K562 (cell line): ENCODE measurements at regions not wholly inside any gene's neighbourhood (a gene's known extent, or its start where the extent isn't known, plus 50 kb on each side); places are given as distances from the start of the nearest gene placed in this dataset.

Source experiments
- ATAC-seq: fragments of 200-7000 bp; cut with Tn5 transposase; 3 replicates; pipeline ENCODE4 v1.9.1; 2020; ENCODE audit warnings: moderate library complexity
- BruUV-seq: library from RNA; stranded (reverse); fragments of 400-500 nt; replicated peaks from 2 replicates; lab custom pipeline; 2021; lab: Mats Ljungman, UMichigan
- CTCF ChIA-PET: fragments of 300-600 bp; formaldehyde crosslinking; extraction: SDS; loops from one replicate; lab custom pipeline; 2021; ENCODE audit warnings: low intra/inter-chr PET ratio; lab: Yijun Ruan, JAX
- POLR2A ChIA-PET: fragments of 300-600, 350-650 bp; sonication (Branson Sonifier 250); formaldehyde crosslinking; extraction: SDS; loops from one replicate; lab custom pipeline; 2021; ENCODE audit warnings: antibody characterized with exemption, inconsistent platforms; lab: Yijun Ruan, JAX
- DNase-seq, 4 experiments: peaks; one replicate each; pipeline versions ENCODE4 v3.0.0 to v3.0.0-alpha.2; 2011 to 2018; ENCODE audit warnings: low spot score in 3 of 4, mixed read lengths in 3 of 4; ENCODE audit errors: extremely low read depth in 1 of 4
- FAIRE-seq: peaks from 2 replicates; lab custom pipeline; 2011; peaks lifted over from hg19 to GRCh38; lab: Jason Lieb, UNC
- H2AFZ ChIP-seq: 2 replicates; pipeline ENCODE4 v1.6.0; 2011; ENCODE audit warnings: low read depth, low read length, control low read depth, inconsistent platforms
- H3K27ac ChIP-seq: fragments of 200-600 bp; 3 replicates; pipeline ENCODE4 v1.8.0; 2011; ENCODE audit warnings: low read depth, mild to moderate bottlenecking, control low read depth, inconsistent platforms, low read length, moderate library complexity, mixed read lengths; ENCODE audit errors: extremely low read depth
- H3K27me3 ChIP-seq, 2 experiments: fragments of 300-600 bp in 1 of 2; 2 replicates in 1 of 2; 3 replicates in 1 of 2; pipeline versions ENCODE4 v1.6.0 to v1.8.0; 2011; ENCODE audit warnings: inconsistent platforms in 2 of 2, low read length in 2 of 2, mild to moderate bottlenecking in 1 of 2, mixed read lengths in 1 of 2, moderate library complexity in 1 of 2; ENCODE audit not compliant: control insufficient read depth in 2 of 2, insufficient read depth in 2 of 2
- H3K36me3 ChIP-seq: fragments of 300-600 bp; 3 replicates; pipeline ENCODE4 v1.8.0; 2011; ENCODE audit warnings: mild to moderate bottlenecking, low read length, inconsistent platforms; ENCODE audit not compliant: control insufficient read depth, insufficient read depth
- H3K4me1 ChIP-seq, 2 experiments: fragments of 200-600 bp in 1 of 2; replicated peaks in 1 of 2; 2 replicates in 1 of 2; 3 replicates in 1 of 2; pipeline versions ENCODE4 v1.5.1 to v1.8.0; 2011; ENCODE audit warnings: inconsistent platforms in 2 of 2, low read length in 2 of 2, mild to moderate bottlenecking in 1 of 2, mixed read lengths in 1 of 2, moderate library complexity in 1 of 2; ENCODE audit not compliant: control insufficient read depth in 2 of 2, insufficient read depth in 2 of 2
- H3K4me2 ChIP-seq: 2 replicates; pipeline ENCODE4 v1.6.1; 2011; ENCODE audit warnings: low read length, control low read depth, inconsistent platforms, mixed read lengths; ENCODE audit not compliant: insufficient read depth
- H3K4me3 ChIP-seq: fragments of 200-600 bp; sonication (generic), shearing (Covaris generic); 2 replicates; pipeline ENCODE4 v1.5.1; 2016; ENCODE audit warnings: control low read depth, inconsistent platforms
- H3K79me2 ChIP-seq: fragments of 200-600 bp; 3 replicates; pipeline ENCODE4 v1.8.0; 2011; ENCODE audit warnings: low read length, inconsistent platforms; ENCODE audit not compliant: control insufficient read depth, insufficient read depth
- H3K9ac ChIP-seq, 2 experiments: 2 replicates each; pipeline versions ENCODE4 v1.6.0 to v1.6.1; 2011; ENCODE audit warnings: low read depth in 2 of 2, low read length in 2 of 2, control low read depth in 1 of 2, inconsistent platforms in 1 of 2, mild to moderate bottlenecking in 1 of 2, mixed read lengths in 1 of 2; ENCODE audit not compliant: insufficient read depth in 1 of 2
- H3K9me1 ChIP-seq: one replicate; pipeline ENCODE4 v1.6.0; 2011; ENCODE audit warnings: inconsistent platforms, mild to moderate bottlenecking, low read length, moderate library complexity; ENCODE audit not compliant: control insufficient read depth, insufficient read depth
- H3K9me3 ChIP-seq: replicated peaks from 2 replicates; pipeline ENCODE4 v1.5.1; 2011; ENCODE audit warnings: low read depth, low read length, inconsistent platforms; ENCODE audit not compliant: control insufficient read depth, insufficient read depth
- H4K20me1 ChIP-seq: replicated peaks from 2 replicates; pipeline ENCODE4 v1.6.1; 2011; ENCODE audit warnings: low read length, inconsistent platforms, mixed read lengths; ENCODE audit not compliant: control insufficient read depth, insufficient read depth
- C11orf30 ChIP-seq: fragments of 450-650 bp; IDR thresholded peaks from 2 replicates; pipeline ENCODE4 v1.6.1; 2016; ENCODE audit warnings: low read depth, mild to moderate bottlenecking
- ELF4 ChIP-seq: fragments of 450-650 bp; formaldehyde crosslinking; IDR thresholded peaks from 2 replicates; pipeline ENCODE4 v1.4.0; 2022; ENCODE audit warnings: missing genetic modification characterization
- ETV1 ChIP-seq: fragments of 450-650 bp; conservative IDR thresholded peaks from 2 replicates; pipeline ENCODE4 v1.6.1; 2016; ENCODE audit warnings: missing genetic modification characterization, control low read depth, low read depth, missing compliant biosample characterization
- KHSRP ChIP-seq: fragments of 450-650 bp; IDR thresholded peaks from 2 replicates; pipeline ENCODE4 v1.6.1; 2017
- MYBL2 ChIP-seq, 2 experiments: fragments of 450-650 bp in 1 of 2; sonication (generic) in 1 of 2; formaldehyde crosslinking in 1 of 2; IDR thresholded peaks; 2 replicates each; pipeline versions ENCODE4 v1.6.1 to v1.8.1; 2017 to 2022; ENCODE audit warnings: borderline replicate concordance in 1 of 2, inconsistent platforms in 1 of 2, low read depth in 1 of 2, mild to moderate bottlenecking in 1 of 2, missing genetic modification reagents in 1 of 2, moderate library complexity in 1 of 2
- NBN ChIP-seq: fragments of 450-650 bp; IDR thresholded peaks from 2 replicates; pipeline ENCODE4 v1.6.1; 2016; ENCODE audit warnings: low read depth, mild to moderate bottlenecking
- SAFB2 ChIP-seq: fragments of 200-400 bp; formaldehyde crosslinking; IDR thresholded peaks from 2 replicates; pipeline ENCODE4 v1.6.1; 2018; ENCODE audit warnings: borderline replicate concordance, low read length, low read depth, moderate library complexity; ENCODE audit not compliant: severe bottlenecking
- TCF15 ChIP-seq: fragments of 250-450 bp; sonication (Bioruptor Pico); IDR thresholded peaks from 2 replicates; pipeline ENCODE4 v1.8.0; 2022; ENCODE audit warnings: moderate library complexity, mild to moderate bottlenecking, inconsistent platforms
- ZBTB43 ChIP-seq: sonication (generic); formaldehyde crosslinking; IDR thresholded peaks from 2 replicates; pipeline ENCODE4 v1.8.0; 2023; ENCODE audit warnings: mild to moderate bottlenecking, missing genetic modification reagents
- ZBTB7A ChIP-seq: IDR thresholded peaks from 2 replicates; pipeline ENCODE4 v1.6.1; 2011; ENCODE audit warnings: low read depth, mild to moderate bottlenecking, low read length, moderate library complexity, borderline replicate concordance; ENCODE audit not compliant: control insufficient read depth
- ZNF277 ChIP-seq: fragments of 250-450 bp; sonication (Bioruptor Pico); IDR thresholded peaks from 2 replicates; pipeline ENCODE4 v1.8.0; 2022; ENCODE audit warnings: inconsistent platforms, mild to moderate bottlenecking, moderate library complexity, borderline replicate concordance
- ZNF512 ChIP-seq: IDR thresholded peaks from 2 replicates; pipeline ENCODE4 v1.6.1; 2016; ENCODE audit warnings: missing genetic modification characterization, missing compliant biosample characterization
- ZZZ3 ChIP-seq: fragments of 450-650 bp; IDR thresholded peaks from 2 replicates; pipeline ENCODE4 v1.6.1; 2016; ENCODE audit warnings: antibody characterized with exemption, mild to moderate bottlenecking, moderate library complexity
- WGBS: fragments of 100-300 bp; shearing (Covaris generic); methylation state at CpG from one replicate; pipeline ENCODE4 v1.1.6; 2016; ENCODE audit warnings: low coverage, mixed read lengths; ENCODE audit not compliant: insufficient coverage; ENCODE audit errors: missing lambda C conversion rate; 5-methylcytosine and 5-hydroxymethylcytosine counted together
- in situ Hi-C: fragments of 300-500 bp; cut with MboI; formaldehyde crosslinking; loops from 4 replicates; pipeline ENCODE4 v1.15.0; 2018; ENCODE audit warnings: inconsistent platforms, mixed read lengths
- intact Hi-C: fragments of 100-400 bp; cut with micrococcal nuclease; formaldehyde crosslinking; loops from 2 replicates; pipeline ENCODE4 v1.14.2; 2022

- Histone ChIP-seq H3K4me1 (no peaks in the 10 kb centered on the region), H3K9me3 (no peaks in the 10 kb centered on the region), H3K79me2 (no peaks in the 10 kb centered on the region), H4K20me1 (no peaks in the 10 kb centered on the region), H3K36me3 (no peaks in the 10 kb centered on the region), H3K27me3 (no peaks in the 10 kb centered on the region), H2AFZ (no peak overlapping the region), H3K4me3 (no peak overlapping the region), H3K4me2 (no peak overlapping the region), H3K27ac (no peak overlapping the region), H3K9me1 (no peaks in the 10 kb centered on the region), H3K9ac (no peak overlapping the region)
- in situ Hi-C loops: no loop called here
- BruUV-seq: no TSS peak
- ATAC-seq (no peak), FAIRE-seq (no peak), DNase-seq (no peak)
- no peak for TF ChIP-seq ZBTB43
- no peak for TF ChIP-seq TCF15 (CRISPR knock-in tag)
- no peak for TF ChIP-seq SAFB2
- TF ChIP-seq KHSRP: no peak
- TF ChIP-seq ETV1 (tag): no peak
- intact Hi-C loops: no loop called here
- ChIA-PET CTCF (no interaction called here), POLR2A (no interaction called here)
- 0% methylated on average over 1 of the region's 1 CpG for WGBS
Measured at GRCh38 chr10:20714518-20714917, 182.6 kb downstream of the NEBL start.

GRCh38 chr10:20713420-20713819, 183.7 kb downstream of the NEBL start:
- BruUV-seq: no TSS peak
- no peaks in the 10 kb centered on the region for H3K9me3 ChIP-seq
- ChIA-PET POLR2A (no interaction called here), CTCF (no interaction called here)
- no peaks in the 10 kb centered on the region for H3K4me1 ChIP-seq
- H3K4me2 ChIP-seq: no peak overlapping the region
- H3K9ac ChIP-seq: no peak overlapping the region
- H3K36me3 ChIP-seq: no peaks in the 10 kb centered on the region
- H3K9me1 ChIP-seq: no peaks in the 10 kb centered on the region
- no peak overlapping the region for H3K27ac ChIP-seq
- no peak for ATAC-seq
- intact Hi-C loops: no loop called here
- no peaks in the 10 kb centered on the region for H4K20me1 ChIP-seq
- no peaks in the 10 kb centered on the region for H3K79me2 ChIP-seq
- DNase-seq: no peak
- no peak for FAIRE-seq
- 0% methylated on average over 1 of the region's 1 CpG for WGBS
- H3K4me3 ChIP-seq: no peak overlapping the region
- H2AFZ ChIP-seq: no peak overlapping the region
- no peaks in the 10 kb centered on the region for H3K27me3 ChIP-seq
- in situ Hi-C loops: no loop called here
- TF ChIP-seq ELF4 (CRISPR knock-in tag) (no peak), ZNF512 (tag) (no peak), ZNF277 (CRISPR knock-in tag) (no peak), NBN (no peak), ZZZ3 (no peak), MYBL2 (IDR thresholded peaks at IDR 0.05; ENCODE audit: low read depth) (no peak), MYBL2 (CRISPR knock-in tag; IDR thresholded peaks at IDR 0.05; ENCODE audit: borderline replicate concordance) (no peak), ZBTB7A (no peak), C11orf30 (no peak)
